Caco-2 (cell line): ENCODE measurements at regions not wholly inside any gene's neighbourhood (a gene's known extent, or its start where the extent isn't known, plus 50 kb on each side); places are given as distances from the start of the nearest gene placed in this dataset.

Experiments used
- BruUV-seq: library from RNA; stranded (reverse); fragments of 400-500 nt; replicated peaks from 2 replicates; lab custom pipeline; 2021; lab: Mats Ljungman, UMichigan
- CTCF ChIA-PET: fragments of 300-600 bp; sonication (Branson Sonifier 250); formaldehyde crosslinking; loops from one replicate; lab custom pipeline; 2022; ENCODE audit warnings: antibody characterized with exemption; lab: Charles Lee
- POLR2A ChIA-PET: fragments of 300-600 bp; sonication (Branson Sonifier 250); formaldehyde crosslinking; loops from one replicate; lab custom pipeline; 2022; ENCODE audit warnings: antibody characterized with exemption; lab: Charles Lee
- DNase-seq, 2 experiments: peaks; one replicate each; pipeline versions ENCODE4 v3.0.0 to v3.0.0-alpha.2; 2020 to 2022
- H3K27me3 ChIP-seq: replicated peaks from 2 replicates; pipeline ENCODE4 v1.6.0; 2011; ENCODE audit warnings: low read length; ENCODE audit not compliant: control insufficient read depth, insufficient read depth
- H3K36me3 ChIP-seq: 2 replicates; pipeline ENCODE4 v1.5.1; 2011; ENCODE audit warnings: low read length; ENCODE audit not compliant: control insufficient read depth, insufficient read depth
- H3K4me1 ChIP-seq: fragments of 250-450 bp; sonication (Bioruptor Pico); 2 replicates; pipeline ENCODE4 v1.5.1; 2020; ENCODE audit warnings: mild to moderate bottlenecking
- H3K4me3 ChIP-seq: 2 replicates; pipeline ENCODE4 v1.5.1; 2011; ENCODE audit warnings: low read depth, mild to moderate bottlenecking, control low read depth, low read length
- H3K9me3 ChIP-seq: fragments of 250-450 bp; sonication (Bioruptor Pico); 2 replicates; pipeline ENCODE4 v1.5.1; 2020; ENCODE audit warnings: mild to moderate bottlenecking, moderate library complexity
- H3K27ac Mint-ChIP-seq: one replicate; pipeline ENCODE4 v1.8.0; 2022; ENCODE audit warnings: mixed read lengths; ENCODE audit not compliant: unreplicated experiment
- H3K27me3 Mint-ChIP-seq: one replicate; pipeline ENCODE4 v1.8.0; 2022; ENCODE audit warnings: mixed read lengths; ENCODE audit not compliant: insufficient read depth, unreplicated experiment
- H3K36me3 Mint-ChIP-seq: one replicate; pipeline ENCODE4 v1.8.0; 2022; ENCODE audit warnings: mild to moderate bottlenecking, mixed read lengths; ENCODE audit not compliant: insufficient read depth, unreplicated experiment
- H3K4me1 Mint-ChIP-seq: one replicate; pipeline ENCODE4 v1.8.0; 2022; ENCODE audit warnings: low read depth, mixed read lengths; ENCODE audit not compliant: unreplicated experiment
- H3K4me3 Mint-ChIP-seq: one replicate; pipeline ENCODE4 v1.8.0; 2022; ENCODE audit warnings: mild to moderate bottlenecking, moderate library complexity, mixed read lengths; ENCODE audit not compliant: unreplicated experiment
- H3K9me3 Mint-ChIP-seq: one replicate; pipeline ENCODE4 v1.8.0; 2022; ENCODE audit warnings: mixed read lengths; ENCODE audit not compliant: unreplicated experiment
- intact Hi-C: fragments of 100-400 bp; cut with micrococcal nuclease; formaldehyde crosslinking; loops from one replicate; pipeline ENCODE4 v1.10.0; 2022; ENCODE audit not compliant: unreplicated experiment
- TF ChIP-seq, protein P1 (sequence below), 2 experiments: fragments of 200-600 bp in 1 of 2; IDR thresholded peaks; 1 replicate in 1 of 2; 2 replicates in 1 of 2; pipeline versions ENCODE4 v1.5.1 to v1.8.0; 2011 to 2022; ENCODE audit warnings: antibody characterized with exemption in 1 of 2, control low read depth in 1 of 2, inconsistent platforms in 1 of 2, low read depth in 1 of 2, low read length in 1 of 2, mild to moderate bottlenecking in 1 of 2, moderate library complexity in 1 of 2; ENCODE audit not compliant: insufficient read depth in 1 of 2, severe bottlenecking in 1 of 2, unreplicated experiment in 1 of 2

DNA sequence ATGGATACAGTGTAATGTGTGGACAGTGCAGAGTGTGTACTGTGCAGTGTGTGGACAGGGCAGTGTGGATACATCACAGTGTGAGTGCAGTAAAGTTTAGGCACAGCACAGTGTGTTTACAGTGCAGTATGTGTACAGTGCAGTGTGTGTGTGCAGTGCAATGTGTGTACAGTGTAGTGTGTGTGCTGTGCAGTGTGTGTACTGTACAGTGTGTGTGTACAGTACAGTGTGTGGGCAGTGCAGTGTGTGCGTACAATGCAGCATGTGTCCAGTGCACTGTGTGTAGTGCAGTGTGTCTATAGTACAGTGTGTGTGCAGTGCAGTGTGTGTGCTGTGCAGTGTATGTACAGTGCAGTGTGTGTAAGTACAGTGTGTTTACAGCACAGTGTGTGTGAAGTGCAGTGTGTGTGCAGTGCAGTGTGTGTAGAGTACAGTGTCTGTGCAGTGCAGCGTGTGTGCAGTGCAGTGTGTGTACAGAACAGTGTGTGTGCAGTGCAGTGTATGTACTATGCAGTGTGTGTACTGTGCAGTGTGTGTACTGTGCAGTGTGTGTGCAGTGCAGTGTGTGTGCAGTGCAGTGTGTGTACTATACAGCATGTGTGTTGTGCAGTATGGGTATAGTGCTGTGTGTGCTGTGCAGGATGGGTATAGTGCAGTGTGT, 385.2 kb downstream of the KIF16B start:
- Mint-ChIP-seq H3K4me3 (no peak overlapping the region), H3K4me1 (no peaks in the 10 kb centered on the region), H3K27me3 (no peaks in the 10 kb centered on the region), H3K36me3 (no peaks in the 10 kb centered on the region), H3K9me3 (no peaks in the 10 kb centered on the region), H3K27ac (no peak overlapping the region)
- DNase-seq = no peak
- ChIA-PET CTCF (no interaction called here), POLR2A (no interaction called here)
- H3K4me1 ChIP-seq = no peaks in the 10 kb centered on the region
- BruUV-seq = no TSS peak
- intact Hi-C loops = no loop called here
- TF ChIP-seq, protein P1, sequence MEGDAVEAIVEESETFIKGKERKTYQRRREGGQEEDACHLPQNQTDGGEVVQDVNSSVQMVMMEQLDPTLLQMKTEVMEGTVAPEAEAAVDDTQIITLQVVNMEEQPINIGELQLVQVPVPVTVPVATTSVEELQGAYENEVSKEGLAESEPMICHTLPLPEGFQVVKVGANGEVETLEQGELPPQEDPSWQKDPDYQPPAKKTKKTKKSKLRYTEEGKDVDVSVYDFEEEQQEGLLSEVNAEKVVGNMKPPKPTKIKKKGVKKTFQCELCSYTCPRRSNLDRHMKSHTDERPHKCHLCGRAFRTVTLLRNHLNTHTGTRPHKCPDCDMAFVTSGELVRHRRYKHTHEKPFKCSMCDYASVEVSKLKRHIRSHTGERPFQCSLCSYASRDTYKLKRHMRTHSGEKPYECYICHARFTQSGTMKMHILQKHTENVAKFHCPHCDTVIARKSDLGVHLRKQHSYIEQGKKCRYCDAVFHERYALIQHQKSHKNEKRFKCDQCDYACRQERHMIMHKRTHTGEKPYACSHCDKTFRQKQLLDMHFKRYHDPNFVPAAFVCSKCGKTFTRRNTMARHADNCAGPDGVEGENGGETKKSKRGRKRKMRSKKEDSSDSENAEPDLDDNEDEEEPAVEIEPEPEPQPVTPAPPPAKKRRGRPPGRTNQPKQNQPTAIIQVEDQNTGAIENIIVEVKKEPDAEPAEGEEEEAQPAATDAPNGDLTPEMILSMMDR (IDR thresholded peaks at IDR 0.05; ENCODE audit: insufficient read depth in 1 of 2, low read depth in 1 of 2, low read length in 1 of 2, severe bottlenecking in 1 of 2, unreplicated experiment in 1 of 2) = no peak
- no peaks in the 10 kb centered on the region; the same call in 1 of the 2 replicates for H3K9me3 ChIP-seq
- H3K27me3 ChIP-seq = no peaks in the 10 kb centered on the region
- H3K36me3 ChIP-seq = no peaks in the 10 kb centered on the region
- no peak overlapping the region for H3K4me3 ChIP-seq

DNA sequence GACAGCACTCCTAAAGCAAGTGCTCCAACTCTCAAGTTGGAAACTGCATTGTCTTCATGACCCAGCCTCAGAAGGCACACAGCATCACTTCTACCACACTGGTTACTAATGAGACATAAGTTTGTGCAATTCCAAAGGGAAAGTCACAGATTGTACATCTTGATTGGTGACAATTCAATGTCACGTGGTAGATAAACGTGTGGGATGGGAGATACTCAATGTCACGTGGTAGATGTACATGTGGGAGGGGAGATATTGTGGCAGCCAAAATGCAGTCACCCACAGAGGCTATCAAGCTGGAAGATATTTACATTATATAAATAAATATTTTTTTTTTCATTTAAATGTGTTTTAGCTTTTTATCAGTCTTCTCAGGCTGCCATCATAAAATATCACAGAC, 393.3 kb downstream of the KIF16B start:
- CTCF ChIA-PET = no interaction called here
- DNase-seq = no peak
- Histone ChIP-seq H3K4me3 (no peak overlapping the region), H3K27me3 (no peaks in the 10 kb centered on the region; the same call in 1 of the 2 replicates), H3K36me3 (no peaks in the 10 kb centered on the region), H3K9me3 (no peaks in the 10 kb centered on the region), H3K4me1 (no peaks in the 10 kb centered on the region)
- H3K27ac Mint-ChIP-seq = no peak overlapping the region
- no peak overlapping the region for H3K4me3 Mint-ChIP-seq
- POLR2A ChIA-PET = no interaction called here
- TF ChIP-seq, protein P1 (IDR thresholded peaks at IDR 0.05; ENCODE audit: insufficient read depth in 1 of 2, low read depth in 1 of 2, low read length in 1 of 2, severe bottlenecking in 1 of 2, unreplicated experiment in 1 of 2) = no peak
- no peaks in the 10 kb centered on the region for H3K4me1 Mint-ChIP-seq
- H3K27me3 Mint-ChIP-seq = no peaks in the 10 kb centered on the region
- peaks cover 23% of the 10 kb centered on the region for H3K9me3 Mint-ChIP-seq
- H3K36me3 Mint-ChIP-seq = no peaks in the 10 kb centered on the region
- BruUV-seq = no TSS peak
- intact Hi-C loops = no loop called here

DNA sequence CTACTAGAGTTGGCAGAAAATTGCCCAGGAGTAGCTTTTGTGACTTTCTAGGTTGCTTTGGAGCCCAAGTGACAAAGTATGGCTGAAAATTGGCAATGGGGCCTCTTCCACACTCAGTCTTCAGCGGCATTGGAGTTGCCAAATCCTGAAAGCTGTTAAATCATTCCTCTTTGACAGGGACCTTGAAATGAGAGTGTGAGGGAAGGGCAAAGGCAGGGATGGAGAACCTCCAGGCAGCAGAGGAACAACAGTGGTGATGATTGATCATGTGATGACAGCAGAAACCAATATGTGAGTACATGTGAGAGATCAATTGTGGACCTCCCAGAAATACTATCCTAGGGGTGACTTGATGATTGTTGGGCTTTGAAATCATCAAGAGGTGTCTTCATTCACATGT, 393.9 kb downstream of the KIF16B start:
- Histone ChIP-seq H3K4me1 (no peaks in the 10 kb centered on the region), H3K36me3 (no peaks in the 10 kb centered on the region), H3K4me3 (no peak overlapping the region), H3K27me3 (no peaks in the 10 kb centered on the region; the same call in 1 of the 2 replicates), H3K9me3 (no peaks in the 10 kb centered on the region)
- TF ChIP-seq, protein P1 (IDR thresholded peaks at IDR 0.05; ENCODE audit: insufficient read depth in 1 of 2, low read depth in 1 of 2, low read length in 1 of 2, severe bottlenecking in 1 of 2, unreplicated experiment in 1 of 2) = no peak
- H3K4me3 Mint-ChIP-seq = no peak overlapping the region
- ChIA-PET POLR2A (no interaction called here), CTCF (no interaction called here)
- peaks cover 23% of the 10 kb centered on the region for H3K9me3 Mint-ChIP-seq
- no peak overlapping the region for H3K27ac Mint-ChIP-seq
- H3K4me1 Mint-ChIP-seq = no peaks in the 10 kb centered on the region
- no peak for DNase-seq
- intact Hi-C loops = no loop called here
- H3K27me3 Mint-ChIP-seq = no peaks in the 10 kb centered on the region
- BruUV-seq = no TSS peak
- no peaks in the 10 kb centered on the region for H3K36me3 Mint-ChIP-seq
